ENCODE measurements at regions not wholly inside any gene's neighbourhood (a gene's known extent, or its start where the extent isn't known, plus 50 kb on each side); places are given as distances from the start of the nearest gene placed in this dataset.

GRCh38 chr3:61445924-61446323 lies 115.4 kb upstream of the PTPRG start:
- TF ChIP-seq CTCF (IDR thresholded peaks at IDR 0.05; ENCODE audit: low read depth, low read length), result no peak
- in situ Hi-C loops (cut with HindIII; ENCODE audit: low sequenced_read_pairs), result no loop called here
- no peak for DNase-seq (ENCODE audit: low read depth, low spot score)
- H3K4me3 ChIP-seq (ENCODE audit: low read depth, low read length), result no peak overlapping the region

GRCh38 chr3:61446341-61446740 lies 115.0 kb upstream of the PTPRG start:
- in situ Hi-C loops (cut with HindIII; ENCODE audit: low sequenced_read_pairs), result no loop called here
- no peak overlapping the region for H3K4me3 ChIP-seq (ENCODE audit: low read depth, low read length)
- TF ChIP-seq CTCF (IDR thresholded peaks at IDR 0.05; ENCODE audit: low read depth, low read length), result no peak
- no peak for DNase-seq (ENCODE audit: low read depth, low spot score)

GRCh38 chr3:61448378-61448777 lies 113.0 kb upstream of the PTPRG start:
- in situ Hi-C loops (cut with HindIII; ENCODE audit: low sequenced_read_pairs), result no loop called here
- TF ChIP-seq CTCF (IDR thresholded peaks at IDR 0.05; ENCODE audit: low read depth, low read length), result no peak
- DNase-seq (ENCODE audit: low read depth, low spot score), result no peak
- no peak overlapping the region for H3K4me3 ChIP-seq (ENCODE audit: low read depth, low read length)

- in situ Hi-C loops (cut with HindIII; ENCODE audit: low sequenced_read_pairs), result no loop called here
- TF ChIP-seq CTCF (IDR thresholded peaks at IDR 0.05; ENCODE audit: low read depth, low read length), result no peak
- DNase-seq (ENCODE audit: low read depth, low spot score), result no peak
- no peak overlapping the region for H3K4me3 ChIP-seq (ENCODE audit: low read depth, low read length)
These were observed 111.9 kb upstream of the PTPRG start for GRCh38 chr3:61449327-61450040.

GRCh38 chr3:61450866-61451265 lies 110.5 kb upstream of the PTPRG start:
- DNase-seq (ENCODE audit: low read depth, low spot score), result no peak
- H3K4me3 ChIP-seq (ENCODE audit: low read depth, low read length), result no peak overlapping the region
- in situ Hi-C loops (cut with HindIII; ENCODE audit: low sequenced_read_pairs), result no loop called here
- no peak for TF ChIP-seq CTCF (IDR thresholded peaks at IDR 0.05; ENCODE audit: low read depth, low read length)

- no peak overlapping the region for H3K4me3 ChIP-seq (ENCODE audit: low read depth, low read length)
- no peak for DNase-seq (ENCODE audit: low read depth, low spot score)
- no peak for TF ChIP-seq CTCF (IDR thresholded peaks at IDR 0.05; ENCODE audit: low read depth, low read length)
- in situ Hi-C loops (cut with HindIII; ENCODE audit: low sequenced_read_pairs), result no loop called here
These were observed 109.5 kb upstream of the PTPRG start for GRCh38 chr3:61451841-61452240.
